Neural progenitor cell (in vitro differentiated cells): ENCODE measurements at regions not wholly inside any gene's neighbourhood (a gene's known extent, or its start where the extent isn't known, plus 50 kb on each side); places are given as distances from the start of the nearest gene placed in this dataset.

Experiments used
- DNase-seq: peaks from one replicate; pipeline ENCODE4 v3.0.0-alpha.2; 2016; ENCODE audit warnings: low spot score
- H2AFZ ChIP-seq: fragments of 200-600 bp; sonication (generic); replicated peaks from 2 replicates; pipeline ENCODE4 v1.6.1; 2016; ENCODE audit warnings: antibody characterized with exemption
- H3F3A ChIP-seq: fragments of 200-600 bp; sonication (generic); 2 replicates; pipeline ENCODE4 v1.6.1; 2016; ENCODE audit warnings: antibody characterized with exemption, low read depth
- H3K27ac ChIP-seq: fragments of 200-600 bp; sonication (generic); 2 replicates; pipeline ENCODE4 v1.5.1; 2016; ENCODE audit warnings: mild to moderate bottlenecking
- H3K27me3 ChIP-seq: fragments of 200-600 bp; sonication (generic); 2 replicates; pipeline ENCODE4 v1.6.1; 2016; ENCODE audit warnings: mild to moderate bottlenecking, moderate library complexity
- H3K36me3 ChIP-seq: fragments of 200-600 bp; sonication (generic); 2 replicates; pipeline ENCODE4 v1.5.1; 2016
- H3K4me1 ChIP-seq: fragments of 200-600 bp; sonication (generic); 2 replicates; pipeline ENCODE4 v1.6.1; 2016; ENCODE audit warnings: mixed run types
- H3K4me2 ChIP-seq: fragments of 200-600 bp; sonication (generic); 2 replicates; pipeline ENCODE4 v1.6.1; 2016
- H3K4me3 ChIP-seq: fragments of 200-600 bp; sonication (generic); 2 replicates; pipeline ENCODE4 v1.5.1; 2016
- H3K79me2 ChIP-seq: fragments of 200-600 bp; sonication (generic); 2 replicates; pipeline ENCODE4 v1.6.1; 2016; ENCODE audit warnings: low read depth
- H3K9ac ChIP-seq: fragments of 200-600 bp; sonication (generic); 2 replicates; pipeline ENCODE4 v1.6.1; 2016
- H3K9me3 ChIP-seq: fragments of 200-600 bp; sonication (generic); 2 replicates; pipeline ENCODE4 v1.5.1; 2016; ENCODE audit warnings: low read depth
- H4K20me1 ChIP-seq: fragments of 200-600 bp; sonication (generic); 2 replicates; pipeline ENCODE4 v1.6.1; 2016; ENCODE audit warnings: low read depth
- H3K27ac Mint-ChIP-seq: 3 replicates; pipeline ENCODE4 v1.8.0; 2021; ENCODE audit warnings: mixed read lengths
- H3K27me3 Mint-ChIP-seq: 2 replicates; pipeline ENCODE4 v1.8.0; 2022; ENCODE audit warnings: low read depth, mild to moderate bottlenecking, inconsistent platforms, moderate library complexity, mixed read lengths; ENCODE audit not compliant: insufficient read depth
- H3K36me3 Mint-ChIP-seq: 3 replicates; pipeline ENCODE4 v1.8.0; 2021; ENCODE audit warnings: mixed read lengths
- H3K4me1 Mint-ChIP-seq: 3 replicates; pipeline ENCODE4 v1.8.0; 2021; ENCODE audit warnings: mixed read lengths
- H3K4me3 Mint-ChIP-seq: 3 replicates; pipeline ENCODE4 v1.8.0; 2021; ENCODE audit warnings: mild to moderate bottlenecking, moderate library complexity, mixed read lengths
- H3K9me3 Mint-ChIP-seq: 3 replicates; pipeline ENCODE4 v1.8.0; 2020; ENCODE audit warnings: mixed read lengths
- CTCF ChIP-seq: fragments of 200-600 bp; sonication (generic); IDR thresholded peaks from 2 replicates; pipeline ENCODE4 v1.5.1; 2017; ENCODE audit warnings: antibody characterized with exemption, mild to moderate bottlenecking
- EZH2 ChIP-seq: fragments of 200-600 bp; sonication (generic); IDR thresholded peaks from 2 replicates; pipeline ENCODE4 v1.6.1; 2017; ENCODE audit warnings: antibody characterized with exemption, mild to moderate bottlenecking, moderate library complexity
- EZH2phosphoT487 ChIP-seq: fragments of 200-600 bp; sonication (generic); IDR thresholded peaks from 2 replicates; pipeline ENCODE4 v1.6.1; 2017; ENCODE audit warnings: antibody characterized with exemption

GRCh38 chr2:16255120-16255519 is 314.8 kb downstream of the MYCN start:
- no peaks in the 10 kb centered on the region for H3K27me3 ChIP-seq
- Mint-ChIP-seq H3K4me1 (peaks cover 64% of the 10 kb centered on the region), H3K27me3 (peaks cover 2% of the 10 kb centered on the region), H3K36me3 (peaks cover 4% of the 10 kb centered on the region), H3K9me3 (peaks cover 15% of the 10 kb centered on the region), H3K27ac (no peak overlapping the region), H3K4me3 (no peak overlapping the region)
- H3K4me3 ChIP-seq: no peak overlapping the region
- no peaks in the 10 kb centered on the region for H3F3A ChIP-seq
- no peak overlapping the region for H3K4me2 ChIP-seq
- H3K27ac ChIP-seq: no peak overlapping the region
- no peak overlapping the region for H3K9ac ChIP-seq
- H4K20me1 ChIP-seq: no peaks in the 10 kb centered on the region
- TF ChIP-seq EZH2phosphoT487: no peak
- no peak for TF ChIP-seq EZH2
- no peak for TF ChIP-seq CTCF
- peaks cover 11% of the 10 kb centered on the region for H3K4me1 ChIP-seq
- no peaks in the 10 kb centered on the region for H3K79me2 ChIP-seq
- no peaks in the 10 kb centered on the region for H3K36me3 ChIP-seq
- H2AFZ ChIP-seq: no peak overlapping the region
- H3K9me3 ChIP-seq: no peaks in the 10 kb centered on the region
- no peak for DNase-seq

GRCh38 chr2:16254356-16254965 is 314.1 kb downstream of the MYCN start:
- peaks cover 62% of the 10 kb centered on the region for H3K4me1 Mint-ChIP-seq
- Histone ChIP-seq H3K4me3 (no peak overlapping the region), H3K9me3 (no peaks in the 10 kb centered on the region), H3F3A (no peaks in the 10 kb centered on the region), H3K27ac (no peak overlapping the region), H3K27me3 (peaks cover 4% of the 10 kb centered on the region), H3K4me1 (peaks cover 15% of the 10 kb centered on the region), H2AFZ (no peak overlapping the region), H3K9ac (no peak overlapping the region), H3K79me2 (no peaks in the 10 kb centered on the region), H4K20me1 (no peaks in the 10 kb centered on the region), H3K4me2 (no peak overlapping the region), H3K36me3 (no peaks in the 10 kb centered on the region)
- H3K27ac Mint-ChIP-seq: no peak overlapping the region
- H3K4me3 Mint-ChIP-seq: no peak overlapping the region
- H3K9me3 Mint-ChIP-seq: peaks cover 15% of the 10 kb centered on the region
- TF ChIP-seq EZH2 (no peak), EZH2phosphoT487 (no peak), CTCF (no peak)
- peaks cover 2% of the 10 kb centered on the region for H3K27me3 Mint-ChIP-seq
- no peak for DNase-seq
- peaks cover 4% of the 10 kb centered on the region for H3K36me3 Mint-ChIP-seq

GRCh38 chr2:16253291-16253690 is 312.9 kb downstream of the MYCN start:
- TF ChIP-seq EZH2phosphoT487 (no peak), EZH2 (no peak), CTCF (no peak)
- no peak for DNase-seq

More at GRCh38 chr2:16253291-16253690, 312.9 kb downstream of the MYCN start:
- peaks cover 64% of the 10 kb centered on the region for H3K4me1 Mint-ChIP-seq
- no peaks in the 10 kb centered on the region for H4K20me1 ChIP-seq
- H3K79me2 ChIP-seq: no peaks in the 10 kb centered on the region
- H3K36me3 ChIP-seq: no peaks in the 10 kb centered on the region
- peaks cover 20% of the 10 kb centered on the region for H3K4me1 ChIP-seq
- H2AFZ ChIP-seq: no peak overlapping the region
- no peak overlapping the region for H3K4me3 ChIP-seq
- peak overlapping the region; percentile 33 for H3K4me3 Mint-ChIP-seq
- peaks cover 5% of the 10 kb centered on the region for H3K27me3 Mint-ChIP-seq
- peak overlapping the region; percentile 26 for H3K27ac Mint-ChIP-seq
- H3K9me3 ChIP-seq: no peaks in the 10 kb centered on the region
- peaks cover 17% of the 10 kb centered on the region for H3K9me3 Mint-ChIP-seq
- peaks cover 8% of the 10 kb centered on the region for H3K27me3 ChIP-seq
- H3K36me3 Mint-ChIP-seq: peaks cover 4% of the 10 kb centered on the region
- H3K9ac ChIP-seq: no peak overlapping the region
- peaks cover 4% of the 10 kb centered on the region for H3F3A ChIP-seq
- no peak overlapping the region for H3K27ac ChIP-seq
- no peak overlapping the region for H3K4me2 ChIP-seq
